HG03558 (cell line): ENCODE measurements at regions not wholly inside any gene's neighbourhood (a gene's known extent, or its start where the extent isn't known, plus 50 kb on each side); places are given as distances from the start of the nearest gene placed in this dataset.

Experiments
- ATAC-seq: cut with Tn5 transposase; IDR thresholded peaks from one replicate; pipeline ENCODE4 v1.9.1; 2021; ENCODE audit warnings: moderate number of reproducible peaks; ENCODE audit not compliant: unreplicated experiment; ENCODE audit errors: extremely low read depth

DNA sequence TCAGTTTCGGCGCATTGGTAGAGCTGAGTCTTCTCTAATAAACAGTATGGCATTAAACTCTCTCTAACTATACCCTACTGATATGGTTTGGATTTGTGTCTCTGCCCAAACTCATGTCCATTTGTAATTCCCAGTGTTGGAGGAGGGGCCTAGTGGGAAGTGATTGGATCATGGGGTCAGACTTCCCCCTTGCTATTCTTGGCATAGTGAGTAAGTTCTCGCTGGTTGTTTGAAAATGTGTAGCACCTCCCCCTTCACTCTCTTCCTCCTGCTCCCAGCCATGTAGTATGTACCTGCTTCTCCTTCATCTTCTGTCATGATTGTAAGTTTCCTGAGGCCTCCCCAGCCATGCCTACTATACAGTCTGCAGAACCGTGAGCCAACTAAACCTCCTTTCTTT lies 682.7 kb upstream of the ARGLU1 start:
- no peak for ATAC-seq

DNA sequence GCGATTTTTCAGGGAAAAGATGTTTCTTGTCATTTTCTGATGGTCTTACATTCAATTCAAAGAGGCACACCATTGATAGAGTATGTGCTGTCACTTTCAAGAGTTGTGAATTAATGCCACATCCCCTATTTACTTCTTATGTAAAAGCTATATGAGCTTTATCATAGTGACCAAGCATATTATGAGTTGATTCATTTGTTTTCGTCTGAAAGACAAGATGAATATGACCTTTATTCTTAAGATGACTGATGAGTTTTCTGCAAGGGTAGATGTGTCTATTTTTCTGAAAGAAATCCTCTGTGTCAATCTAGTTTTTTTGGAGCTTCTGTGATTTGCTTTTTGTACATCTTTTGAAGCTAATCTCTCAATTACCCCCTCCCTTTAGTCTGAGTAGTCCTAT lies 676.3 kb upstream of the ARGLU1 start:
- no peak for ATAC-seq

DNA sequence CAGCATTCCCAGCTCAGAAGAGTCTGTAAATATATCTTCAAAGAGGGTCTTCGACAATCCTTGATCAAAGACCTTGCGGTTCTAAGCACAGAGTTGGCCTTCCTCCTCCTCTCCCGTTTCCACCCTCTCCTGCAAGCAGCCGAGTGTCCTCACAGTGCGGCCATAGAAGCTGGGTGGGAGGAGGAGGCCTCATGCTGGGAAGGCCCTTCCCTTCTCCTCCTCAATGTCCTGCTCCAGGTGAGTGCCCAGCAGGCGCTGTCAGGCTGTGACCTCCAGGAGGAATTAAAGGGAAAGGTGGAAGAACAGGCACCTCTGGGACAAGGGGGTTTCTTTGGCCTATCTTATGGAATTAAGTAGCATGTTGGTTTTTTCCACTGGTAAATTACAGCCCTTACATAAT lies 674.2 kb upstream of the ARGLU1 start:
- no peak for ATAC-seq

DNA sequence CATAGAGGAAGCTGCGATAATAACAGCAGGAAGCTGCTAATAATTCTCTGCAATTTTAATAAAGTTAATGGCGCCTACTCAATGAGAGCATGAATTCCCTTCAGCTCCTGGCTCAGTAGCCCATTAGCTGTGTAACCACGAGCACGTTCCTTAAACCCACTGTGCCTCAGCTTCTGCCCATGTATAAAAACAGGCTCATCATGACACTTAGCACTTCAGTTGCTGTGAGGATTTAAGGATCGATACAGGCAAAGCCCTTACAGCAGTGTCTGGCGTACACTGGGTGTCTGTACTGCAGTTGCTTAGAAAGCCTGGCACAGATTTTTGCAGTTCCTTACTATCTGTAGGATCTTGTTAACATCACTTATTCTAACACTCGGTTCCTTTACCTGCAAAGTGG lies 673.4 kb upstream of the ARGLU1 start:
- no peak for ATAC-seq

DNA sequence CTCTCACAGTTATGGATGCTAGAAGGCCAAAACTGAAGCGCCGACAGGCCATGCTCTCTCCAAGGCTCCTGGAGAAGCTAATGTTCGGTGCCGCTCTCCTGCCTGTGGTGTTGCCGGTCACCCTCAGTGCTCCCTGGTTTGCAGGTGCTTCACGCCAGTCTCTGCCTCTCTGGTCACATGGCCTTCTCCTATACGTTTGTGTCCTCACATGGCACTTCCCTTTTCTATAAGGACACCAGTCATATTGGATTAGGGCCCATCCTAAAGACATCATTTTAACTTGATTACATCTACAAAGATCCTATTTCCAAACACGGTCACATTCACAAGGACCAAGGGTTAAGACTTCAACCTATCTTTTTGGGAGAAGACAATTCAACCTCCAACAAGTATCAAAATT lies 671.3 kb upstream of the ARGLU1 start:
- no peak for ATAC-seq

DNA sequence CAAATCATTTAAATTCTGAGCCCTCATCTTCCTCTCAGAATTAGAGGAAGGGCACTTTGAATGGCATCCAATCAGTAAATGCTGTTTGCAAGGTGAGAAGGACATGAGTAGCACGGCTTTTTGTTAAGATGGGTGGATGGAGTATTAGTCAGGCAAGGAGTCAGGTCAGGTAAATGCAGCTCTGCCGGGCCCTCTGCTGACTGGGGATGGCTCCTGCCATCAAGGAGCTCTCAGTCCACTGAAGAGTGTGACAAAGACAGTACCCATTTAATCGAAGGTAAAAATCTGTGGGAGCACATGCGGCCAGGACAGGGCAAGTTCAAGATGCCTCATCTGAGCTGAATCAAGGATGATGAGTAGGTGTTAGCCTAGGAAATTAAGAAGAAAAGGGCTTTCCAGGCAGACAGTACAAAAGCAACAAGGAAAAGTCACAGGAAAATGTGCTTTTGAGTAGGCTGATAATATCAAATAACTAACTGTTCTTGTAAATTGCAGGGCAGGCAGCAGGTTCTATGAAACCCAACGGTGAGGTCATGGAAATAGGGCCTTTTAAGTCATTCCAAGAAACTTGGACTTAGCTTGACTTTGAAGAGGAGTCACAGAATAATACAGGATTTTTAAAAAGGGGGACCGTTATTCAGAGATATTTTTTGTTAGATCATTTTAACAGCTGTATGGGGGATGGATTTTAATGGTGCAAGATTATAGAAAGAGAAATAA lies 670.5 kb upstream of the ARGLU1 start:
- ATAC-seq, result no peak

DNA sequence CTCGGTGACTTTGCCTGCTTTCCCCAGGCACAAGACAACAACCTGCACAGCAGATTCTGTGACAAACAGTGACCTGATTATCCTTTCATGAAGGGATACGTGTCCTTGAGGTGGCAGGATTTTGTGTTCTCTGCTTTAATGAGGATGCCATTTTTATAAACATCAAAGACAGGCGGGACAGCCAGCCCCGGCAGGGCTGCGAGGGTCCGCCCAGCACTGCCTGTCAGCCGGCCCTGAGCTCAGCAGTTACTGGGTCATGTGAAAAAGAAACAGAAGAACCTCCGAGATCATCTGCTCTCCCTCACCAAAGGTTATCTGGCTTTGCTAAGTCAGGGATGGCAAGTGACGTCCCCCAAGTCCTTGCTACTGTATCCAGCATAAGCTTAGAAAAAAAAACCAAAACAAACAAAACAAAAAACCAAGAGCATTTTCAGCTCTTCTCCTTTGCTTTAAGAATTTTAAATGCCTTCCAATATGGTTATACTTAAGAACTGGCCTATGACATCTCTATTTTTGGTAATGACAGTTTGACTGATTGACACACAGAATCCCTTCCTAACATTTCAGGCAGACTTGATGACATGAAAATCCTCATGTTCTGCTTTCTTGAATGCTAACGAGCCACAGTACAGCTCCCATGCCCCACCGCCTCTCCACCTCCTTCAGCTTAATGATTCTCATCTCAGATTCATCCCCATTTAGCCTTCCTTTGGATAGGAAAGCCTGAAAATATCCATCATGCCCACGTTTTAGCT lies 666.6 kb upstream of the ARGLU1 start:
- no peak for ATAC-seq

DNA sequence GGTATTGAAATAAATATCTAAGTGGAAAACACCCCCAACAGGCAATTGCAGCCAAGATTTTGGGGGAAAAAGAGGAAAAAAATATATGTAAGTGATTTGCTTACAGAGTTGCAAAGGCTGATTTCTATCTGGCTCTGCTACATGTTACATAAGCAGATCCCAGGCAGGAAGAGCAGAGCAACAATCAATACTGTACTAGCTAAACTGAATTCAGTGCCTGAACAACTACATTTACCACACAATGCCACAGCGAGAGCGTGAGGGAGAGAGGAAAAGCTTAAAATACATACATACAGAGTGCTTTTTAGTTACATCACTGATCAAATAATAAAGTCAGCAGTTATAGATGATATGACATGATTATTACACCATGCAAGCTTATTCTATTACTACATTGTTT lies 665.6 kb upstream of the ARGLU1 start:
- ATAC-seq, result no peak

DNA sequence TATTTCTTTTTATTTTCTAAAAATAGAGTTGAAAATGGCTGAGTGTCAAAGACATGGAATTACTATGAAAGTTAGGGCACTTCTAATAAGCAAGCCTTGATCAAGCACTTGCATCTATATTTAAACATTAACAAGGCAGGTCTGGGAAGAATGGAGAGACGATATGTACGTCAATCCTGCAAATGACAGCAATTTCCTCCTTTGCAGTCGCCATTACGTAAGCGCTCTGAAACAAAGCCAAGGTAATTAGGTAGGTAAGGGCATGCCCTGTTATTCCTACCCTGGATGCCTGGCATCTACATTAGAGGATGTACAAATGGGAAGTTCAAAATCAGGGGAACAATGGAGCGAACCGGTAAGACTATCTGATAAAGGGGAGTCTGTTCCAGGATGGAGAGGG lies 664.0 kb upstream of the ARGLU1 start:
- ATAC-seq, result no peak

DNA sequence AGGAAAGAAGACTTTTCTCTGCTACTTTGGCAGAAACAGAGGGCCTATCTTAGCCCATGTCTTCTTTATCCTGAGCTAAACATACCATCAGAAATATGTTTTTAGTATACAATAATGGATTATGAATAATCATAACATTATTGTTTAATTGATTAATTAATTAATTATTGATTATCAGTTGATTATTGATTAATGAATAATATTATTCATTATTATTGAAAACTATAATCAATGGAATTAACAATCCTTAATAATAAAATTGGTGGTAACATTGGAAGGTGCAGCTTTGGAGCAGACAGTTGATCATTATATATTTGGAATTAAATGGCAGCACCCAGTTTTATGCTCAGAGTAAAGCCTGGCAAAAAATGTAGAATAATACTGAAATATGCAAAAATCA lies 655.9 kb upstream of the ARGLU1 start:
- ATAC-seq, result no peak

DNA sequence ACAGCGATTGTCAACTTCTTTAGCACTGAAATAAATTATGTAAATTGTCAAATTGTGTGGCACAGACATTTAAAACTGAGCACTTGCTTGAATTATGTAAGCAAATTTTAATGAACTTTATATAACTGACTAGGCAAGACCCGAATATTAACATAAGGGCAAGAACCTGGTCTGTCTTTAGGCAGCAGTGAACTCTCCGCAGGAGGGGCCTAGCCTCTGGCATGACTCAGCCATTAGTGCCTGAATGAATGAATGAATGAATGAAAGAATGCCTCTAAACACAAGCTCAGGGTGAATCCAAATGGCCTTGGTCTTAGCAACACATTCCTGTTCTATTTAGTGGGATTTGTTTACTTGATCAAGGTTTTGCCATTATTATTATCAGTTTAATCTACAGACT lies 654.7 kb upstream of the ARGLU1 start:
- no peak for ATAC-seq

DNA sequence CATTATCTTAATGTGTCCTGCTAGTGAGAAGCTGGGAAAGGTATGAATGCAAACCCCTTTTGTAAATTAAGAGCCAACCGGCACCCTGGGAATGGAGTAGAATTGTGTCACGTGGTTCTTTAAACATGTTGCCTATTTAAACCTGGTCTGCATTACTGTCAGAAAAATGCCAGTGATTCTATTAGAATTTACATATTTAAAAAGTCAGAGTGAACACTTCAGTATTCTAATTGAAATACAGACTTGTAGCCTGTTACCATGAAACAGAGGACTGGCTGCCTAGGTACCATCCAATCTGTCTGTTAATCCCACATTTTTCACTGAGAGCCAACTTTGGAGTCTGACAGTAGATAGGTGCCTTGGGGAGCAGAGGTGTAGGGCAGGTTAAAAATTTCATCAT lies 652.3 kb upstream of the ARGLU1 start:
- ATAC-seq, result no peak

DNA sequence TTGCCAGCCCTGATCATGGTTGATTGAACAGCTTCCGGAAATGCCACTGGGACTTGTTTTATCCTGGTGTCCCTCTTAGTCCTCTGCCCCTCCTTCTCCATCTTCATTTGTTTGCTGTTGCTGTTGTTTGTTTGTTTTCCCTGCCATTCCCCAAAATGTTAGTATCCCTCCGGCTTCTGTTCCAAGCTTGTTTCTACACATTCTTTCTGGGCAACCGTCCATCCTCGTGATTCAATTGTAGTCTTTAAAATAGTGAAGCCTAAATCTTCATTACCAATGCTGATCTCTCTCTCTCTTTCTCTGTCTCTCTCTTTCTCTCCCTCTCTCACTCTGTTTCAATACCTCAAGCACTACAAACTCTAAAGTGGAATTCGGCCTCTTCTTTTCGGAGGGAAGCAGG lies 649.3 kb upstream of the ARGLU1 start:
- ATAC-seq, result no peak

DNA sequence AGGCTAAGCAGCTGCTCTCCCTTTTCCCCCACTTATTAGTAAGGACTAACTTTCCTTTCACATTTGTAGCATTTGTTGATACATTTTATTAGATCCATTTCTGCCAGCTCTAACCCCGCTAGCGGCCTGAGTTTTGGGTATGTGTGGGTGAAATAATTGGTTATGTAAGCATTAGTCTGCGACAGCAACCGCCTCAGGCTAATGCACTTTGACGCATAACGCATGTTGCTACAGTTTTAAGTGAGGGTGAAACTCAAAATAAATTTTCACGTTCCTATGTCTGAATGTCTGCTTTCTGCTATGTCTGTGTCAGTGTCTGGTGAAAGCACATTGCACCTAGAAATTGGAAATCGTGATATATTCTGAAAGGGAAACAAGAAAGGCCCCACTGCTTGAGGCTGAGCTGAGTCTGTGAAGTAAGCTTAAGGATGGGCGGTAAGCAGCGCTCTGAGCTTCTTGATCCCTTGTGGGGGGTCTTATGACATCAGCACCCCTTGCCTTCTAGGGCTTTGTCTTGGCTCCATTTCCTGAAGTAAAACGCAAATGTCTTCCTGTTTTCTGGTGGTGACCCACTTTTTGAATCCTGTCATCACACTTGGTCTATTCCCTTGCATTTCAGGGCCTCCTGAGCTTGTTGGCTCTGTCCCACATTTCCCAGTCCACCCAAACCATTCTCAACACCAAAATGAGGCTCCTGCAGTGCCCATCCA lies 648.3 kb upstream of the ARGLU1 start:
- no peak for ATAC-seq

DNA sequence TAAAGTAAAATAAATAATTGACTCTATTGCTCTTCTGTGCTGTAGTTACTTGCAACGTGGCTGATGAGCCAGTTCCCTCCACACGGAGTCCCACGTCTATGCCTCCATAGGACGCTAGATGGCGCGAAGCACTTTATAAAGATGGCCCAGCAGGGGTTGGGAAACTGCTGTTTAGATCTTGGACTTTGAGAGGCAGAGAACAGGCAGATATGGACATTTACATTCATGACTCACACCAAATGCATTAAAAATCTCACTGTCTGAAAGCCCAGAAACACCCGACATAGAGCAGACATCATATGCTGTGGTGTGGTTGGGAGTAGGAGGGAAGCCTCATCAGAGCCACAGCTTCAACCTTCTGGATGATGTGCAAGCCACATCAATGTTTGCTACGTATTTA lies 643.1 kb upstream of the ARGLU1 start:
- ATAC-seq, result peak; percentile 87

DNA sequence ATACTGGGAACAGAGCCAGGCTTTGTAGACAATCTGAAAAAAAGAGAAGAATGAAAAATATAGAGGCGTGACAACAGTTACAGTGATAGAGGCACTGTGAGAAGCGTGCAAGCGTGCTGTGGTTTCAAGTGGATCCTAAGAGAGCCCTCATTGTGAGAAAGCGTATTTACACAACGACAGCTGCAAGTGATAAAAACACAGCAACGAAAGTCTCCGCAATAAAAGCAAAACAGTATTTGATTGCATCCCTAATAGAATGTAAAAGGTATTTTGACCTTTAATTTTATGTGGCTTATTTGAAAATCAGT lies 642.7 kb upstream of the ARGLU1 start:
- no peak for ATAC-seq

DNA sequence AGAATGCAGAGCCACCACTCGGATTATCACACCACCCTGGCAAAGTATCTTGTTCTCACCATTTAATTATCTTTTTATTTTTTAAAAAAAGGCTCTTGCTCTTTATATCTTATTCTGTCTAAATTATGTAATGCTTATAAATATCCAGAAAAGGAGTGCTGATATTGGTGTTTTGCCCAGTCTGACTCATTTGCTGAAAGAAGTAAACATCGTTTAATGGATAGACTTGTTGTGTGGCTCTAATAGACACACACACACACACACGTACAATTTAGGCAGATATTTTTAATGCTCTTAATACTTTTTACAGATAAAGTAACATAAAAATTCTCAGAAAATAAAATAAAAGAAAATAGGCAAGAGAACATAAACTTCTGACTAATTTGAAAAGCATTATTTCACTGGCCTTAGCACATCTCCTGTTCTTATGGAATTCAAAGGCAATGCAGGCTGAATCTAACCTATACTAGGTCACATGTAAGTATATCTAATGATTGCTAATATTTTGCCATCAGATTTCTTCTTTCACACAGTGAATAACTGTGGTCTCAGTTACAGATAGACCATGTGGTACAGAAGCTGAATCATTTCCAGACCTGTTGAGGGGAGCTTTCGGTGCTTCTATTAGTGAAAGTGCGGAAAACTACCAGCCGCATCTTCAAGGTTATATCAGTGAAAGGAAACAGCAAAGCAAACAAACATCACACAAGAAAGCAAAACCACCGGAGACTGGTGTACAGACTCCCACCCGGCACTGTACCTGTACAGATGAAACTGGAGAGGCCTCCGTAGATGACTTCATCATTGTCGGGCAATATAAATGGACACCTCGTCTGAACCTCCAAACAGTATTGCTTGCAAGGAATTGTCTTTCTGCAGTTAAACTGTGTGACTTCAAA lies 642.1 kb upstream of the ARGLU1 start:
- no peak for ATAC-seq

DNA sequence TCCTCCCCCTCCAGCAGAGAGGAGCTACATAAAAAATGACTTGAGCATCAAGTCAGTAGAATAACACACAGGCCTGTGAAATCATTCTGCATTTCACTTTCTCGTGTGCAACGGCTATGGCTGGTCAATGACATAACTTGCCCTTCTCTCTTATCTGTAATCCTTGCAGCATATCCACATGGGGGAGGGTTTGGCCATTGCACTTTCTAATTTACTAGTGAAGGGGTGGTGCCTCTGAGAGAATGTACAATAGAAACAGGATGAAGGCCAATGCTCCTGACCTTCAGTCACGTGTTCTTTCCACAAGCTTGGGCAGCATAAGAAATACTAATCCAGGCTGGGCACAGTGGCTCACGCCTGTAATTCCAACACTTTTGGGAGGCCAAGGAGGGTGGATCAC lies 641.0 kb upstream of the ARGLU1 start:
- no peak for ATAC-seq

DNA sequence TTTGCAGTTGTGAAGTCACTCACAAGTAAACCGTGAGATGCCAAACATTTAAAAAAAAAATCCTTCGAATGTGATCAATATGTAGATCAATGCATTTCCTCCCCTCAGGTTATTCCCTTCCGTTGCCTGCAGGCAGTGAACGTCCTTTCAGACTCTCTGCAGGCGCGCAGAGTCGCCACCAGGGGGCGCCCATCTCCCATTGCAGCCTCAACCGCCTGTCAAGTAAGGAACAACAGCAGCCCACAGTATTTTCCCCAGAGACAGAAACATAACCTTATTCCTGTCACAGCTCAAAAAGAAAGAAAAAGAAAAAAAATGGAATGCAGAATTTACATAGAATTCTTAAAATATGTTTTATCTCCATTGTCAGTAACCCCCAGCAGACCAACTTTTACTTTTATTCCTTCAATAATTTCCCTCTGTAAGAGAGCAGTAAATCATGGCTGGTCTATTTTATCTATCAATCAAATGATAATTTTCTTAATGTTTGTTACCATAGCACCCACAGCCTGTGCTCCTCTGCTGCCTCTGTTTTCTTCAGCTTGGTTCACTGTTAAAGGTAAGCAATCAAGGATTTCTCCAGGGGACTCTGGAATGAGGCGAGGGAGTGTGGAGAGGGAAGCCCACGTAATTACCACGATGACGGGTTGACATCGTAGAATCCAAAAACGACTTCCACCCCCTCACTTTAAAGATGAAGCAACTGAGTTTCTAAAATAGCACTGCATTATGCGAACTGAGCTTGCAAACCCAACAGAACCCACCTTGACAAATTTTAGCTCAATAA lies 637.6 kb upstream of the ARGLU1 start:
- ATAC-seq, result peak; percentile 87
